MCF 10A (cell line): ENCODE measurements at regions not wholly inside any gene's neighbourhood (a gene's known extent, or its start where the extent isn't known, plus 50 kb on each side); places are given as distances from the start of the nearest gene placed in this dataset.

ENCODE experiments used
- BruUV-seq: library from RNA; stranded (reverse); fragments of 400-500 nt; replicated peaks from 2 replicates; lab custom pipeline; 2021; lab: Mats Ljungman, UMichigan
- CTCF ChIA-PET: fragments of 300-600 bp; sonication (Branson Sonifier 250); formaldehyde crosslinking; extraction: SDS; loops from one replicate; lab custom pipeline; 2021; ENCODE audit warnings: antibody characterized with exemption, inconsistent platforms; lab: Yijun Ruan, JAX
- POLR2A ChIA-PET: fragments of 300-600, 350-650 bp; sonication (Branson Sonifier 250); formaldehyde crosslinking; extraction: SDS; loops from one replicate; lab custom pipeline; 2020; ENCODE audit warnings: antibody characterized with exemption, inconsistent platforms; lab: Yijun Ruan, JAX
- DNase-seq: peaks from one replicate; pipeline ENCODE4 v3.0.0-alpha.2; 2018; ENCODE audit not compliant: unreplicated experiment
- H3K27ac Mint-ChIP-seq: one replicate; pipeline ENCODE4 v1.8.0; 2022; ENCODE audit warnings: mild to moderate bottlenecking, low read depth, mixed read lengths; ENCODE audit not compliant: unreplicated experiment
- H3K27me3 Mint-ChIP-seq: one replicate; pipeline ENCODE4 v1.8.0; 2022; ENCODE audit warnings: mixed read lengths; ENCODE audit not compliant: insufficient read depth, unreplicated experiment
- H3K36me3 Mint-ChIP-seq: one replicate; pipeline ENCODE4 v1.8.0; 2022; ENCODE audit warnings: mild to moderate bottlenecking, moderate library complexity, mixed read lengths; ENCODE audit not compliant: insufficient read depth, unreplicated experiment
- H3K4me1 Mint-ChIP-seq: one replicate; pipeline ENCODE4 v1.8.0; 2022; ENCODE audit warnings: mixed read lengths; ENCODE audit not compliant: insufficient read depth, unreplicated experiment
- H3K4me3 Mint-ChIP-seq: one replicate; pipeline ENCODE4 v1.8.0; 2022; ENCODE audit warnings: mild to moderate bottlenecking, moderate library complexity, mixed read lengths; ENCODE audit not compliant: unreplicated experiment
- H3K9me3 Mint-ChIP-seq: one replicate; pipeline ENCODE4 v1.8.0; 2022; ENCODE audit warnings: mixed read lengths; ENCODE audit not compliant: unreplicated experiment
- CTCF ChIP-seq: fragments of 200-600 bp; IDR thresholded peaks from one replicate; pipeline ENCODE4 v1.8.0; 2022; ENCODE audit warnings: antibody characterized with exemption, mild to moderate bottlenecking; ENCODE audit not compliant: unreplicated experiment
- intact Hi-C: fragments of 100-400 bp; cut with micrococcal nuclease; formaldehyde crosslinking; loops from 2 replicates; pipeline ENCODE4 v1.14.1; 2022

- Mint-ChIP-seq H3K9me3 (no peaks in the 10 kb centered on the region), H3K4me1 (no peaks in the 10 kb centered on the region), H3K27ac (no peak overlapping the region), H3K4me3 (no peak overlapping the region), H3K36me3 (no peaks in the 10 kb centered on the region), H3K27me3 (no peaks in the 10 kb centered on the region)
- BruUV-seq, result no TSS peak
- POLR2A ChIA-PET, result interaction anchor here (0.8 kb wide), 1 partner anchor 115 kb away, joined by 3 read pairs; no protein-coding TSS in a partner anchor
- no peak for TF ChIP-seq CTCF
- intact Hi-C loops, result no loop called here
- DNase-seq, result no peak
- CTCF ChIA-PET, result no interaction called here
Measured at GRCh38 chr9:31236344-31236743, 1148.1 kb upstream of the ACO1 start.

- no peaks in the 10 kb centered on the region for H3K36me3 Mint-ChIP-seq
- no peak overlapping the region for H3K4me3 Mint-ChIP-seq
- BruUV-seq, result no TSS peak
- H3K4me1 Mint-ChIP-seq, result no peaks in the 10 kb centered on the region
- ChIA-PET POLR2A (no interaction called here), CTCF (no interaction called here)
- TF ChIP-seq CTCF, result no peak
- DNase-seq, result no peak
- no peaks in the 10 kb centered on the region for H3K9me3 Mint-ChIP-seq
- H3K27me3 Mint-ChIP-seq, result no peaks in the 10 kb centered on the region
- no peak overlapping the region for H3K27ac Mint-ChIP-seq
- intact Hi-C loops, result no loop called here
Measured at GRCh38 chr9:31243386-31243785, 1141.1 kb upstream of the ACO1 start.

- H3K27ac Mint-ChIP-seq, result no peak overlapping the region
- no peaks in the 10 kb centered on the region for H3K36me3 Mint-ChIP-seq
- no peaks in the 10 kb centered on the region for H3K4me1 Mint-ChIP-seq
- H3K27me3 Mint-ChIP-seq, result no peaks in the 10 kb centered on the region
- no peak overlapping the region for H3K4me3 Mint-ChIP-seq
- ChIA-PET POLR2A (interaction anchor here (0.8 kb wide), 1 partner anchor 15 kb away, joined by 3 read pairs; no protein-coding TSS in a partner anchor), CTCF (no interaction called here)
- no peak for DNase-seq
- H3K9me3 Mint-ChIP-seq, result peaks cover 12% of the 10 kb centered on the region
- intact Hi-C loops, result no loop called here
- TF ChIP-seq CTCF, result no peak
- BruUV-seq, result no TSS peak
Measured at GRCh38 chr9:31248156-31248555, 1136.3 kb upstream of the ACO1 start.

- ChIA-PET CTCF (interaction anchor here (0.7 kb wide), 2 partner anchors 279 to 1712 kb away, joined by 3 read pairs; no protein-coding TSS in a partner anchor), POLR2A (no interaction called here)
- Mint-ChIP-seq H3K36me3 (no peaks in the 10 kb centered on the region), H3K4me3 (no peak overlapping the region), H3K4me1 (no peaks in the 10 kb centered on the region), H3K27me3 (no peaks in the 10 kb centered on the region), H3K27ac (no peak overlapping the region), H3K9me3 (peaks cover 15% of the 10 kb centered on the region)
- intact Hi-C loops, result no loop called here
- no peak for DNase-seq
- TF ChIP-seq CTCF, result no peak
- no TSS peak for BruUV-seq
Measured at GRCh38 chr9:31251386-31251785, 1133.1 kb upstream of the ACO1 start.
